ENCODE measurements at regions not wholly inside any gene's neighbourhood (a gene's known extent, or its start where the extent isn't known, plus 50 kb on each side); places are given as distances from the start of the nearest gene placed in this dataset.

DNA sequence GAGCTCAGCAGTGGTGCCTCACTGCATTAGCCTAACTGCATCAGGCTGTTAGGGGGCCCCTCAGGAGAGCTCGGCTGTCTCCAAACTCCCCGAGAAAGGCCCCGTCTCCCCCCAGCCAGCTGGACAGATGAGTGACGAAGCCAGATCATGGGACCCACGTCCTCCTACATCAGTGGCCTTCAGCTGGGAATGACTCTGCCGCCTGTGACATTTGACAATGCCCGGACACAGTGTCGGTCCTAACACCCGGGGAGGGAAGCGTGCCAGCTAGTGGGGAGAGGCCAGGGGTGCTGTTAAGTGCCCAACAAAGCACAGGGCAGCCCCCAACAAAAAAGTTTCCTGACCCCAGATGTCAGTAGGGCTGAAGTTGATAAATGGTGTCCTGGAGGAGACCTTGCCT lies 375.2 kb upstream of the IRX2 start:
- H3K4me1 Mint-ChIP-seq: no peaks in the 10 kb centered on the region
- ChIA-PET CTCF (no interaction called here), POLR2A (no interaction called here)
- H3K4me3 Mint-ChIP-seq: no peak overlapping the region
- H3K27me3 Mint-ChIP-seq: no peaks in the 10 kb centered on the region
- DNase-seq: no peak
- H3K27ac Mint-ChIP-seq: no peak overlapping the region
- H3K36me3 Mint-ChIP-seq (ENCODE audit: low read depth): no peaks in the 10 kb centered on the region
- peaks cover 20% of the 10 kb centered on the region for H3K9me3 Mint-ChIP-seq

- ChIA-PET POLR2A (no interaction called here), CTCF (interaction anchor here (0.7 kb wide), 1 partner anchor 314 kb away, joined by 3 read pairs; no protein-coding TSS in a partner anchor)
- Mint-ChIP-seq H3K4me3 (no peak overlapping the region), H3K27me3 (no peaks in the 10 kb centered on the region), H3K27ac (no peak overlapping the region), H3K9me3 (peaks cover 13% of the 10 kb centered on the region), H3K36me3 (ENCODE audit: low read depth) (no peaks in the 10 kb centered on the region), H3K4me1 (no peaks in the 10 kb centered on the region)
- DNase-seq: no peak
These were observed 372.9 kb upstream of the IRX2 start for GRCh38 chr5:3124410-3124809.

DNA sequence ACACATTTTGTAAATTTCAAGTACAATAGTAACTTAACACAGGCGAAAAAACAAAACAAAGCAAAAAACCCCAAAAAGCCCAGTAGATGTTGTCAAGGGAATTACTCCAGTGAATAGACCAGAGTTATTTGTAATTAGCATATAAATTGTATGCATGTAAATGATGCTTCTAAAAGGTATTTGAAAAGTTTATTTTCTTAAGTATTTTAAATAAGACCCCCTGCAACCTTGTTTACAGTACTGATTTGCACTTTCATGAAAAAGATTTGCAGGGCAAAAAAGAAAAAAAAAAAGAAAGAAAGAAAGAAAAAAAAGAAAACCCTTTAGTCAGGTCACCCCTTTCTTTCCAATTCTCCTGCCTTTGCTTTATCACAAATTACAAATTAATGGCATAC lies 372.3 kb upstream of the IRX2 start:
- no peak overlapping the region for H3K27ac Mint-ChIP-seq
- no peaks in the 10 kb centered on the region for H3K36me3 Mint-ChIP-seq (ENCODE audit: low read depth)
- peaks cover 11% of the 10 kb centered on the region for H3K9me3 Mint-ChIP-seq
- POLR2A ChIA-PET: no interaction called here
- DNase-seq: no peak
- no peaks in the 10 kb centered on the region for H3K27me3 Mint-ChIP-seq
- no peaks in the 10 kb centered on the region for H3K4me1 Mint-ChIP-seq
- H3K4me3 Mint-ChIP-seq: no peak overlapping the region
- CTCF ChIA-PET: interaction anchor here (0.7 kb wide), 1 partner anchor 313 kb away, joined by 3 read pairs; no protein-coding TSS in a partner anchor

DNA sequence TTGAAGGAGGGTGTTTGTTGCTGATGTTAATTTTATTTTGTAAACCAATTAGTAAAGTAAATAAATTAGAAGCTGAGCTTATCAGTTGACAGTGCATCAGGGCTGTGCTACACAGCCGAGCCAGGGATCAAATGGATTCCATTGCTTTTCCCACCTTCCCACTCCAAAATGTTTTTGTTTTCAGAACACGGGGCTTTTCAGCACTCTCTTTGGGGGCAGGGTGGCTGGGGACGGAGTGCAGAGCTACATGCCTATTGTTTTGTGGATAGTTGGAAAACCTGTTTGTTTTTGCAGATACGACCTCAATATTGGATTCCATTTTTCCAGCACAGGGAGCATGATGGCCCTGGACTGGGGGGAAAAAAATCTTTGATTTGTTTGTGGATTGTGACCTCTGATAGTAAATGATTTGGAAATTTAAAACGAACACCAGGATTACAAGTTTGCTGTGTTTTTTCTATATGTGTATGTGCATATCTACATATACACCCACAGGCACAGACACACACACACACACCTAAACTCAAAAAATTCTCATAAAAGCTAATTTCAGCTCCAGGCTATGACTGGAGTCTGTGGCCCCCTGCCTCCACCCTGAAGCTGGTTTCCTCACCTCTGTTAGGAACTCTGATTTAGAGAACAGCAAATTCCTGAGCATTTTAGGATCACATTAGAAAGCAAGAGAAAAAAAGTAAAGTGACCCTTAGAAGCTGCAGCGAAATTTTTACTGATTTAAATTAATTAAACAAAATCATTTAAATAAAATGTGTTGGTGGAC lies 371.7 kb upstream of the IRX2 start:
- ChIA-PET POLR2A (no interaction called here), CTCF (no interaction called here)
- peaks cover 4% of the 10 kb centered on the region for H3K27me3 Mint-ChIP-seq
- H3K27ac Mint-ChIP-seq: no peak overlapping the region
- H3K9me3 Mint-ChIP-seq: peaks cover 6% of the 10 kb centered on the region
- no peak overlapping the region for H3K4me3 Mint-ChIP-seq
- no peak for DNase-seq
- no peaks in the 10 kb centered on the region for H3K36me3 Mint-ChIP-seq (ENCODE audit: low read depth)
- H3K4me1 Mint-ChIP-seq: no peaks in the 10 kb centered on the region

- peaks cover 10% of the 10 kb centered on the region for H3K27me3 Mint-ChIP-seq
- peaks cover 3% of the 10 kb centered on the region for H3K9me3 Mint-ChIP-seq
- DNase-seq: no peak
- ChIA-PET CTCF (no interaction called here), POLR2A (no interaction called here)
- no peak overlapping the region for H3K27ac Mint-ChIP-seq
- no peaks in the 10 kb centered on the region for H3K36me3 Mint-ChIP-seq (ENCODE audit: low read depth)
- H3K4me3 Mint-ChIP-seq: no peak overlapping the region
- H3K4me1 Mint-ChIP-seq: no peaks in the 10 kb centered on the region
These were observed 370.7 kb upstream of the IRX2 start for GRCh38 chr5:3122216-3122615.

- H3K4me3 Mint-ChIP-seq: no peak overlapping the region
- H3K27ac Mint-ChIP-seq: no peak overlapping the region
- ChIA-PET CTCF (no interaction called here), POLR2A (no interaction called here)
- peaks cover 3% of the 10 kb centered on the region for H3K9me3 Mint-ChIP-seq
- DNase-seq: no peak
- H3K36me3 Mint-ChIP-seq (ENCODE audit: low read depth): no peaks in the 10 kb centered on the region
- H3K27me3 Mint-ChIP-seq: peaks cover 15% of the 10 kb centered on the region
- no peaks in the 10 kb centered on the region for H3K4me1 Mint-ChIP-seq
These were observed 370.3 kb upstream of the IRX2 start for GRCh38 chr5:3121813-3122212.

DNA sequence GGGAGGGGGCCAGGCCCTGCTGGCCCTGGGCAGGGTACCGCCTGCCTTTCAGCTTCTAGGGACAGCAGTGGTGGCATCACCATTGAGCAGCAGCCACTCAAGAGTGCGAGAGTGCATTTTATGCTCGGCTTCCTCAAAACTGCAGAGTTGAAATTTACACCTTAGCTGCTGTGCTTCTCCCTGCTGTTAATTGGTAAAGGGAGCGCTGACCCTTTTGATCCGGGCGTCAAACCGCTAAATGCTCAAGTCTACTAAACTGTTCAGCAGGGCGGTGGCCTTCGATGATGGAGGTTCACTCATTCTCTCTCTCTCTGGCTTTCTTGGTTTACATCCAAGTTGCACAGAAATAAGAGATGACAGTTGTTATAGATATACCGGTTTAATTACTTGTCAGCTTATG lies 368.6 kb upstream of the IRX2 start:
- DNase-seq: no peak
- Mint-ChIP-seq H3K4me1 (no peaks in the 10 kb centered on the region), H3K9me3 (no peaks in the 10 kb centered on the region), H3K4me3 (no peak overlapping the region), H3K36me3 (ENCODE audit: low read depth) (no peaks in the 10 kb centered on the region), H3K27me3 (peaks cover 15% of the 10 kb centered on the region), H3K27ac (no peak overlapping the region)
- POLR2A ChIA-PET: no interaction called here
- CTCF ChIA-PET: no interaction called here

GRCh38 chr5:3119435-3119834 lies 368.0 kb upstream of the IRX2 start:
- no peak for DNase-seq
- Mint-ChIP-seq H3K4me3 (no peak overlapping the region), H3K4me1 (no peaks in the 10 kb centered on the region), H3K27me3 (peaks cover 15% of the 10 kb centered on the region), H3K9me3 (no peaks in the 10 kb centered on the region), H3K36me3 (ENCODE audit: low read depth) (no peaks in the 10 kb centered on the region), H3K27ac (no peak overlapping the region)
- CTCF ChIA-PET: no interaction called here
- POLR2A ChIA-PET: no interaction called here

- DNase-seq: no peak
- H3K36me3 Mint-ChIP-seq (ENCODE audit: low read depth): no peaks in the 10 kb centered on the region
- ChIA-PET POLR2A (no interaction called here), CTCF (no interaction called here)
- H3K9me3 Mint-ChIP-seq: no peaks in the 10 kb centered on the region
- H3K4me1 Mint-ChIP-seq: no peaks in the 10 kb centered on the region
- no peak overlapping the region for H3K4me3 Mint-ChIP-seq
- no peak overlapping the region for H3K27ac Mint-ChIP-seq
- peaks cover 15% of the 10 kb centered on the region for H3K27me3 Mint-ChIP-seq
These were observed 366.9 kb upstream of the IRX2 start for GRCh38 chr5:3118340-3118739.

- ChIA-PET POLR2A (no interaction called here), CTCF (no interaction called here)
- no peak for DNase-seq
- no peak overlapping the region for H3K27ac Mint-ChIP-seq
- peaks cover 15% of the 10 kb centered on the region for H3K27me3 Mint-ChIP-seq
- H3K36me3 Mint-ChIP-seq (ENCODE audit: low read depth): no peaks in the 10 kb centered on the region
- no peak overlapping the region for H3K4me3 Mint-ChIP-seq
- no peaks in the 10 kb centered on the region for H3K4me1 Mint-ChIP-seq
- no peaks in the 10 kb centered on the region for H3K9me3 Mint-ChIP-seq
These were observed 364.9 kb upstream of the IRX2 start for GRCh38 chr5:3116366-3116765.

DNA sequence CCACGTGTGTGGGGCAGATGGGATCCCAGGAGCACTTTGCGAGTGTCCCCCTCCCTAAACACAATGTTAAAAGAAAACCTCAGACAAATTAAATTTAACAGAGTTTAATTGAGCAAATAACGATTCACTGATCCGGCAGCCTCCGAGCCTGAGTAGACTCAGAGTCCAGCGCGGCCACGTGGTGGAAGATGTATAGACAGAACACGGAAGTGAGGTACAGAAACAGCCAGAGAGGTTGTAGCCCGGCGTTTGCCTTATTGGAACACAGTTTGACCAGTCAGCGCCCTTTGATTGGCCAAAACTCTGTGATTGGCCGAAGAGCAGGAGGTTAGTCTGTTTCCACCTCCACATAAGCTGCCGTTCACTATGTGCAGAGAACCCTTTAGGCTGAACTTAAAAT lies 363.0 kb upstream of the IRX2 start:
- H3K9me3 Mint-ChIP-seq: no peaks in the 10 kb centered on the region
- ChIA-PET CTCF (no interaction called here), POLR2A (no interaction called here)
- H3K36me3 Mint-ChIP-seq (ENCODE audit: low read depth): no peaks in the 10 kb centered on the region
- no peak for DNase-seq
- peaks cover 15% of the 10 kb centered on the region for H3K27me3 Mint-ChIP-seq
- H3K27ac Mint-ChIP-seq: no peak overlapping the region
- H3K4me1 Mint-ChIP-seq: no peaks in the 10 kb centered on the region
- no peak overlapping the region for H3K4me3 Mint-ChIP-seq

DNA sequence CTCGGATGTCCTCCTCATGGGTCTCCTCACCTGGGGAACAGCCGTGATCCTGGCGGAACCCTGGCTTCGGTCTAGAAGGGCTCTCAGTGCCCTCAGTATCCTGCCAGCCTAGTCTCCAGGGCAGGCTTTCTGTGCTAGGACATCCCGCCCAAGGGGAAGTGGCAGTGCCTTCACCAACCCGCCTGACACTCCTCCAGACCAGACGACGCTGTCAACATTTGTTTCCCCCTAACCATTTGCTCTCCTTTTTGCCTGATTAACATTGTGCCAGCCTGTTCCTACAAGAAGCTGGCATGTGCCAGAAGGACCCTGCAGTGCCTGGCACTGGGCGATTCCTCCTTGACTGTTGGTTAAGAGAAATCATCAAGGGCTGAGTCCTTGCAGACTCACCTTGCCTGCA lies 358.9 kb upstream of the IRX2 start:
- POLR2A ChIA-PET: no interaction called here

DNA sequence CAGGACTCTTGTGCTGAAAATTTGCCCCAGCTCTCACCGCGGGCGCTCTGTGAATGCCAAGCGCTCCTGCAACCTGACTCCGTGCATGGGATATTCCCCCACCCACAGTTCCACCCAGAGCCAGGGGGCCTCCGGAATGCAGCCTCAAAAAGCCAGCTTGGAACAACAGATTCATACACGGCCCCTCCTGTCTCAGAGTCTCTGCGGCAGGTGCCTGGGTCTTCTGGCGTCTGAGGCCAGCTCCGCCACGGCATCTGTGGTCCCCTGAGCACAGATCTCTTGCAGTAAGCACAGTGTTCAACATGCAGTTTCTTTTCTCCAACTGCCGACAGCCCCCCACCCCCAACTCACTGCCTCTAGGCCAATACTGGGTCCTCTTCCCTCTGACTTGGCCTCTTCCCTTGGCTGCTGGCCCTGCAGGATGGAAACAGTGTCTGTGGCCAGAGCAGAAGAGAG lies 355.7 kb upstream of the IRX2 start:
- peaks cover 3% of the 10 kb centered on the region for H3K9me3 Mint-ChIP-seq
- no peak overlapping the region for H3K4me3 Mint-ChIP-seq
- peaks cover 6% of the 10 kb centered on the region for H3K27me3 Mint-ChIP-seq
- H3K27ac Mint-ChIP-seq: no peak overlapping the region
- ChIA-PET CTCF (no interaction called here), POLR2A (no interaction called here)
- no peak for DNase-seq
- no peaks in the 10 kb centered on the region for H3K36me3 Mint-ChIP-seq (ENCODE audit: low read depth)
- no peaks in the 10 kb centered on the region for H3K4me1 Mint-ChIP-seq

More for the DNA sequence above, 358.9 kb upstream of the IRX2 start:
- Mint-ChIP-seq H3K4me1 (no peaks in the 10 kb centered on the region), H3K4me3 (no peak overlapping the region), H3K27me3 (no peaks in the 10 kb centered on the region), H3K9me3 (peaks cover 3% of the 10 kb centered on the region), H3K36me3 (ENCODE audit: low read depth) (no peaks in the 10 kb centered on the region), H3K27ac (no peak overlapping the region)
- CTCF ChIA-PET: no interaction called here
- DNase-seq: no peak

GRCh38 chr5:3105581-3105980 lies 354.1 kb upstream of the IRX2 start:
- no peak overlapping the region for H3K27ac Mint-ChIP-seq
- H3K9me3 Mint-ChIP-seq: peaks cover 3% of the 10 kb centered on the region
- ChIA-PET POLR2A (no interaction called here), CTCF (no interaction called here)
- H3K4me1 Mint-ChIP-seq: no peaks in the 10 kb centered on the region
- H3K27me3 Mint-ChIP-seq: peaks cover 6% of the 10 kb centered on the region
- no peak overlapping the region for H3K4me3 Mint-ChIP-seq
- H3K36me3 Mint-ChIP-seq (ENCODE audit: low read depth): no peaks in the 10 kb centered on the region
- DNase-seq: no peak
